Neural cell (in vitro differentiated cells): ENCODE measurements at regions not wholly inside any gene's neighbourhood (a gene's known extent, or its start where the extent isn't known, plus 50 kb on each side); places are given as distances from the start of the nearest gene placed in this dataset.

Source experiments
- H2AFZ ChIP-seq: fragments of 200-600, 300-800 bp; sonication (generic), shearing (Covaris generic); 2 replicates; pipeline ENCODE4 v1.6.0; 2014; ENCODE audit warnings: low read depth, mild to moderate bottlenecking, antibody characterized with exemption, low read length, moderate library complexity
- H3F3A ChIP-seq: fragments of 200-600 bp; shearing (Covaris generic); 2 replicates; pipeline ENCODE4 v1.6.1; 2016; ENCODE audit warnings: mild to moderate bottlenecking, moderate library complexity, mixed read lengths, antibody characterized with exemption, low read length; ENCODE audit not compliant: insufficient read depth, poor library complexity, severe bottlenecking
- H3K27ac ChIP-seq: fragments of 200-600, 300-800 bp; sonication (generic), shearing (Covaris generic); 2 replicates; pipeline ENCODE4 v1.5.1; 2014; ENCODE audit warnings: mild to moderate bottlenecking, low read length, moderate library complexity
- H3K27me3 ChIP-seq: fragments of 300-800, 200-600 bp; sonication (generic), shearing (Covaris generic); 2 replicates; pipeline ENCODE4 v1.6.0; 2014; ENCODE audit warnings: mild to moderate bottlenecking, low read depth, low read length, moderate library complexity; ENCODE audit not compliant: insufficient read depth
- H3K36me3 ChIP-seq: fragments of 300-800, 200-600 bp; sonication (generic), shearing (Covaris generic); 2 replicates; pipeline ENCODE4 v1.5.1; 2014; ENCODE audit warnings: mild to moderate bottlenecking, antibody characterized with exemption, low read length, moderate library complexity; ENCODE audit not compliant: insufficient read depth
- H3K4me2 ChIP-seq: fragments of 300-800, 200-600 bp; sonication (generic), shearing (Covaris generic); 2 replicates; pipeline ENCODE4 v1.6.0; 2014; ENCODE audit warnings: mild to moderate bottlenecking, low read length
- H3K4me3 ChIP-seq: fragments of 300-800, 200-600 bp; sonication (generic), shearing (Covaris generic); 2 replicates; pipeline ENCODE4 v1.5.1; 2014; ENCODE audit warnings: mild to moderate bottlenecking, low read length, moderate library complexity
- H3K79me2 ChIP-seq: fragments of 200-600 bp; shearing (Covaris generic); replicated peaks from 2 replicates; pipeline ENCODE4 v1.6.0; 2014; ENCODE audit warnings: mild to moderate bottlenecking, low read length, moderate library complexity; ENCODE audit not compliant: insufficient read depth
- H3K9ac ChIP-seq: fragments of 300-800, 200-600 bp; sonication (generic), shearing (Covaris generic); 2 replicates; pipeline ENCODE4 v1.6.1; 2016; ENCODE audit warnings: mild to moderate bottlenecking, low read length, mixed read lengths
- H3K9me2 ChIP-seq: fragments of 200-600 bp; shearing (Covaris generic); 2 replicates; pipeline ENCODE4 v1.6.1; 2016; ENCODE audit warnings: mild to moderate bottlenecking, low read length, mixed read lengths; ENCODE audit not compliant: insufficient read depth
- H3K9me3 ChIP-seq: fragments of 200-600, 300-800 bp; sonication (generic), shearing (Covaris generic); 2 replicates; pipeline ENCODE4 v1.6.1; 2016; ENCODE audit warnings: mild to moderate bottlenecking, mixed run types, low read length, moderate library complexity, mixed read lengths
- H4K20me1 ChIP-seq: fragments of 200-600 bp; shearing (Covaris generic); 2 replicates; pipeline ENCODE4 v1.6.1; 2016; ENCODE audit warnings: mild to moderate bottlenecking, mixed run types; ENCODE audit not compliant: insufficient read depth
- EP300 ChIP-seq: fragments of 450-650 bp; conservative IDR thresholded peaks from 2 replicates; pipeline ENCODE4 v1.6.1; 2014; ENCODE audit warnings: antibody characterized with exemption, mild to moderate bottlenecking, moderate library complexity; ENCODE audit not compliant: poor library complexity, severe bottlenecking
- EZH2 ChIP-seq: fragments of 200-600, 300-800 bp; shearing (Covaris generic), sonication (generic); IDR thresholded peaks from 2 replicates; pipeline ENCODE4 v1.6.1; 2014; ENCODE audit warnings: antibody characterized with exemption, low read length, borderline replicate concordance, mild to moderate bottlenecking; ENCODE audit not compliant: insufficient read depth, poor library complexity, severe bottlenecking
- MXI1 ChIP-seq: fragments of 450-650 bp; conservative IDR thresholded peaks from 2 replicates; pipeline ENCODE4 v1.6.1; 2014; ENCODE audit warnings: antibody characterized with exemption, mild to moderate bottlenecking; ENCODE audit not compliant: poor library complexity, severe bottlenecking
- POLR2AphosphoS5 ChIP-seq: IDR thresholded peaks from 2 replicates; pipeline ENCODE4 v1.6.1; 2012
- RAD21 ChIP-seq: fragments of 450-650 bp; conservative IDR thresholded peaks from 2 replicates; pipeline ENCODE4 v1.6.1; 2014; ENCODE audit warnings: antibody characterized with exemption, mild to moderate bottlenecking, moderate library complexity
- SMC3 ChIP-seq: fragments of 450-650 bp; conservative IDR thresholded peaks from 2 replicates; pipeline ENCODE4 v1.6.1; 2014; ENCODE audit warnings: antibody characterized with exemption, mild to moderate bottlenecking, moderate library complexity; ENCODE audit not compliant: poor library complexity
- TAF1 ChIP-seq: IDR thresholded peaks from 2 replicates; pipeline ENCODE4 v1.6.1; 2012; ENCODE audit warnings: low read depth
- TF ChIP-seq, protein P1 (sequence below): fragments of 450-650 bp; IDR thresholded peaks from 2 replicates; pipeline ENCODE4 v1.5.1; 2014; ENCODE audit warnings: antibody characterized with exemption, mild to moderate bottlenecking, moderate library complexity; ENCODE audit not compliant: poor library complexity, severe bottlenecking
- TF ChIP-seq, protein P2 (sequence below): IDR thresholded peaks from 2 replicates; pipeline ENCODE4 v1.6.1; 2012; ENCODE audit warnings: borderline replicate concordance

DNA sequence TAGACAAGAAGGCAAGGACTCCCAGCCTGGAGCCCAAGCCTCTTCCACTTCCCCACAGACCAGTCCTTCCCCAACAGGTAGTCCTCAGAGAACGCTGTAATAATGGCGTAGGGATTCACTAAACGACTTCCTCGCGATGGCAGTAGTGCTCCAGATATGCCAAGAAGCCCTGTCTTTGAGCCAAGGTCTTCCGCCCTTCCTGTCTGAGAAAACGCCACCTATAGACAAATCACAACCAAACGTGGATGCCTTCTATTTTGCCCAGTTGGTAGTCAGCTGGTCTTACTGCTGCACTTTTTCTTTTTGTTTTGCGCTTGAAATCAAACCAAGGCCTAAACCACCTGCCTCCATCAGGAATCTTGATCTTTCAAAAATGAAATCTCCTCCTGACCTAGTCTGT lies 203.3 kb downstream of the OR13H1 start:
- Histone ChIP-seq H3K9me2 (no peaks in the 10 kb centered on the region), H3K27me3 (no peaks in the 10 kb centered on the region), H3K9ac (no peak overlapping the region), H3K79me2 (no peaks in the 10 kb centered on the region), H2AFZ (no peak overlapping the region), H3F3A (no peaks in the 10 kb centered on the region), H3K36me3 (no peaks in the 10 kb centered on the region), H3K4me2 (no peak overlapping the region), H4K20me1 (no peaks in the 10 kb centered on the region), H3K4me3 (no peak overlapping the region), H3K27ac (no peak overlapping the region), H3K9me3 (no peaks in the 10 kb centered on the region)
- TF ChIP-seq RAD21 = no peak
- no peak for TF ChIP-seq MXI1
- TF ChIP-seq POLR2AphosphoS5 = no peak
- TF ChIP-seq TAF1 = no peak
- no peak for TF ChIP-seq EP300
- TF ChIP-seq, protein P1, sequence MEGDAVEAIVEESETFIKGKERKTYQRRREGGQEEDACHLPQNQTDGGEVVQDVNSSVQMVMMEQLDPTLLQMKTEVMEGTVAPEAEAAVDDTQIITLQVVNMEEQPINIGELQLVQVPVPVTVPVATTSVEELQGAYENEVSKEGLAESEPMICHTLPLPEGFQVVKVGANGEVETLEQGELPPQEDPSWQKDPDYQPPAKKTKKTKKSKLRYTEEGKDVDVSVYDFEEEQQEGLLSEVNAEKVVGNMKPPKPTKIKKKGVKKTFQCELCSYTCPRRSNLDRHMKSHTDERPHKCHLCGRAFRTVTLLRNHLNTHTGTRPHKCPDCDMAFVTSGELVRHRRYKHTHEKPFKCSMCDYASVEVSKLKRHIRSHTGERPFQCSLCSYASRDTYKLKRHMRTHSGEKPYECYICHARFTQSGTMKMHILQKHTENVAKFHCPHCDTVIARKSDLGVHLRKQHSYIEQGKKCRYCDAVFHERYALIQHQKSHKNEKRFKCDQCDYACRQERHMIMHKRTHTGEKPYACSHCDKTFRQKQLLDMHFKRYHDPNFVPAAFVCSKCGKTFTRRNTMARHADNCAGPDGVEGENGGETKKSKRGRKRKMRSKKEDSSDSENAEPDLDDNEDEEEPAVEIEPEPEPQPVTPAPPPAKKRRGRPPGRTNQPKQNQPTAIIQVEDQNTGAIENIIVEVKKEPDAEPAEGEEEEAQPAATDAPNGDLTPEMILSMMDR = no peak
- TF ChIP-seq SMC3 = no peak
- no peak for TF ChIP-seq EZH2
- TF ChIP-seq, protein P2, sequence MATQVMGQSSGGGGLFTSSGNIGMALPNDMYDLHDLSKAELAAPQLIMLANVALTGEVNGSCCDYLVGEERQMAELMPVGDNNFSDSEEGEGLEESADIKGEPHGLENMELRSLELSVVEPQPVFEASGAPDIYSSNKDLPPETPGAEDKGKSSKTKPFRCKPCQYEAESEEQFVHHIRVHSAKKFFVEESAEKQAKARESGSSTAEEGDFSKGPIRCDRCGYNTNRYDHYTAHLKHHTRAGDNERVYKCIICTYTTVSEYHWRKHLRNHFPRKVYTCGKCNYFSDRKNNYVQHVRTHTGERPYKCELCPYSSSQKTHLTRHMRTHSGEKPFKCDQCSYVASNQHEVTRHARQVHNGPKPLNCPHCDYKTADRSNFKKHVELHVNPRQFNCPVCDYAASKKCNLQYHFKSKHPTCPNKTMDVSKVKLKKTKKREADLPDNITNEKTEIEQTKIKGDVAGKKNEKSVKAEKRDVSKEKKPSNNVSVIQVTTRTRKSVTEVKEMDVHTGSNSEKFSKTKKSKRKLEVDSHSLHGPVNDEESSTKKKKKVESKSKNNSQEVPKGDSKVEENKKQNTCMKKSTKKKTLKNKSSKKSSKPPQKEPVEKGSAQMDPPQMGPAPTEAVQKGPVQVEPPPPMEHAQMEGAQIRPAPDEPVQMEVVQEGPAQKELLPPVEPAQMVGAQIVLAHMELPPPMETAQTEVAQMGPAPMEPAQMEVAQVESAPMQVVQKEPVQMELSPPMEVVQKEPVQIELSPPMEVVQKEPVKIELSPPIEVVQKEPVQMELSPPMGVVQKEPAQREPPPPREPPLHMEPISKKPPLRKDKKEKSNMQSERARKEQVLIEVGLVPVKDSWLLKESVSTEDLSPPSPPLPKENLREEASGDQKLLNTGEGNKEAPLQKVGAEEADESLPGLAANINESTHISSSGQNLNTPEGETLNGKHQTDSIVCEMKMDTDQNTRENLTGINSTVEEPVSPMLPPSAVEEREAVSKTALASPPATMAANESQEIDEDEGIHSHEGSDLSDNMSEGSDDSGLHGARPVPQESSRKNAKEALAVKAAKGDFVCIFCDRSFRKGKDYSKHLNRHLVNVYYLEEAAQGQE = no peak

DNA sequence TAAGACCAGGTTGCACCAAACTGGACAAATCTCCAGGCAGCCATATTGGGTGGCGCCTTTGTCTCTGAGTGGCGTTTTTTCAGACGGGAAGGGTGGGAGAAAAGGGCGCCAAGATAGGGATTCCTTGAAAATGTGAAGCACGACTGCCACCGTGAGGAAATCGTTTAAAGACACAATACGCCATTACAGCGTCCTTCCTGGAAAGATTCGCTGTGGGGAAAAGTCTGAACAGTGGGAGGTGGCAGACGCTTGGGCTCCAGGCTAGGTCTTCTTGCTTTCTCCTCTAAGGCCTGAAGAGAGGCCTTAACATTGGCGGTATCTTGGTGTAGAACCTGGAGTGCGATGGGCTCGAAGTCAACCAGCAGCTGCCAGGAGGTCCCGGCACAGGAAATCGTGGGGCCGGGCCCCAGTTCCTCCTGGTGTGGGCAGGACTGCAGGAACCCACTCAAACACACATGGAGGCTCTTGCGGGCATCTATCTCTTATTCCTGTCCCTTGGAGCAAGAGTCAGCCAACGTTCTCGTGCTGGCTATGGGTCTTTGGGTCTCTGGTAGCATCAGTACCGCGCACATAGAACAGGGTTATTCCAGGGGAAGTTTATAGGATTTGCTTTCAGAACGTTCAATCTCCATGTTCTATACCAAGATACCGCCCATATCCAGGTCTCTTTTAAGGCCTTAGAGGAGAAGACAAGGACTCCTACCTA lies 208.8 kb downstream of the OR13H1 start:
- H3F3A ChIP-seq = no peaks in the 10 kb centered on the region
- no peak overlapping the region for H2AFZ ChIP-seq
- no peaks in the 10 kb centered on the region for H4K20me1 ChIP-seq
- no peaks in the 10 kb centered on the region for H3K9me3 ChIP-seq
- H3K4me3 ChIP-seq = no peak overlapping the region
- no peak overlapping the region for H3K4me2 ChIP-seq
- H3K79me2 ChIP-seq = no peaks in the 10 kb centered on the region
- no peaks in the 10 kb centered on the region for H3K9me2 ChIP-seq
- no peak overlapping the region for H3K27ac ChIP-seq
- H3K9ac ChIP-seq = no peak overlapping the region
- H3K27me3 ChIP-seq = no peaks in the 10 kb centered on the region
- TF ChIP-seq RAD21 (no peak), EP300 (no peak), TAF1 (no peak), MXI1 (no peak), SMC3 (no peak), POLR2AphosphoS5 (no peak), EZH2 (no peak)
- TF ChIP-seq, protein P1 = no peak
- TF ChIP-seq, protein P2 = no peak
- no peaks in the 10 kb centered on the region for H3K36me3 ChIP-seq
